ENCODE measurements at regions not wholly inside any gene's neighbourhood (a gene's known extent, or its start where the extent isn't known, plus 50 kb on each side); places are given as distances from the start of the nearest gene placed in this dataset.

DNA sequence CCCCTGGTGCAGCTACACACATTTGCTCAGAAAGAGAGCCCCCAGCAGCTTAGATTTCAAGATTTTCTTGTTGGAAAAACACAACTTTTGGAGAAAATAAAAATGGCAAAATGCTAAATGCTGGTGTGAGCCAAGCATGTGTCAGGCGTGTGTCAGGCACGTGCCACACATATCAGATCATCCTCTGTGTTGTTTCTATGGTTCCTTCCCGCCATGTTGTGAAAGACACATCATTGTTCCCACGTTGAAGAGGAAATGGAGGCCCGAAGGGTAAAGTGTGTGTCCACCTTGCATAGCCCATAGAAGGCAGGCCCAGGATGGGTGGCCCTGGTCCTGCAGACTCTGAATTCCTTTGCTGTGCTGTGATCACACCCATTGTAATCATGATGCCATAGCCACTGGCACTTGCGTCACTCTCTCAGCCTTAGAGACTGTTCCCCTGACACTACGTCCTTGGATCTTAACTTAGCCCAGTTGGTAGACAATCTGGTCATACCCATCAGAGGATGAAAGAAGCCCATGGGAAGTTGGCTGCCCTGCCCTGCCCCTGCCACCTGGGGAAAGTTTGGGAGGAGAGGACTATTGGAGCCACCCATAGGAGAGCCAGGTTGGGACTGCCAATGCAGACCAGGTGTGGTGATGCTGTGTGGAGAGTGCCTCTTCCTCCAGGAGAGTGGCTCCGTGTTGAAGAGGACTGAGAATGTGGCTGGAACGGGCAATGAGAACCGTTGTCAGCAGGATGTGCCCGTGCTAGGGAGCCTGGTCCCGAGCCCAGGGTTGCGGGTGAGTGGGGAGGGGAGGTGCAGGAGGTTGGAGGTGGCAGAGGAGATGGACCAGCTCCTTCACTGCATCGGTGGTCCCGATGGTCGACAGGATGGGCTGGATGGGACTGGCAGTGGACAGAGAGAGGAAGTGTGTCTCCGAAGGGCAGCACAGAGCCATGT lies 65.6 kb upstream of the IGFBP3 start:
- no peaks in the 10 kb centered on the region for H3K36me3 ChIP-seq (ENCODE audit: control insufficient read depth, insufficient read depth, low read length)
- no peaks in the 10 kb centered on the region for H3K27me3 ChIP-seq (ENCODE audit: control insufficient read depth, insufficient read depth, low read length)
- no peak for DNase-seq (ENCODE audit: low read depth)
- POLR2A ChIA-PET: no interaction called here
- CTCF ChIA-PET: interaction anchor here (1.2 to 3.5 kb wide), 3 partner anchors 8 to 64 kb away, joined by 3 to 15 read pairs (median 4); partner anchors contain the start of gene IGFBP3
- H3K4me3 ChIP-seq (ENCODE audit: low read depth, low read length): no peak overlapping the region
- TF ChIP-seq, protein P1, sequence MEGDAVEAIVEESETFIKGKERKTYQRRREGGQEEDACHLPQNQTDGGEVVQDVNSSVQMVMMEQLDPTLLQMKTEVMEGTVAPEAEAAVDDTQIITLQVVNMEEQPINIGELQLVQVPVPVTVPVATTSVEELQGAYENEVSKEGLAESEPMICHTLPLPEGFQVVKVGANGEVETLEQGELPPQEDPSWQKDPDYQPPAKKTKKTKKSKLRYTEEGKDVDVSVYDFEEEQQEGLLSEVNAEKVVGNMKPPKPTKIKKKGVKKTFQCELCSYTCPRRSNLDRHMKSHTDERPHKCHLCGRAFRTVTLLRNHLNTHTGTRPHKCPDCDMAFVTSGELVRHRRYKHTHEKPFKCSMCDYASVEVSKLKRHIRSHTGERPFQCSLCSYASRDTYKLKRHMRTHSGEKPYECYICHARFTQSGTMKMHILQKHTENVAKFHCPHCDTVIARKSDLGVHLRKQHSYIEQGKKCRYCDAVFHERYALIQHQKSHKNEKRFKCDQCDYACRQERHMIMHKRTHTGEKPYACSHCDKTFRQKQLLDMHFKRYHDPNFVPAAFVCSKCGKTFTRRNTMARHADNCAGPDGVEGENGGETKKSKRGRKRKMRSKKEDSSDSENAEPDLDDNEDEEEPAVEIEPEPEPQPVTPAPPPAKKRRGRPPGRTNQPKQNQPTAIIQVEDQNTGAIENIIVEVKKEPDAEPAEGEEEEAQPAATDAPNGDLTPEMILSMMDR (IDR thresholded peaks at IDR 0.05; ENCODE audit: insufficient read depth, low read depth, low read length): no peak

DNA sequence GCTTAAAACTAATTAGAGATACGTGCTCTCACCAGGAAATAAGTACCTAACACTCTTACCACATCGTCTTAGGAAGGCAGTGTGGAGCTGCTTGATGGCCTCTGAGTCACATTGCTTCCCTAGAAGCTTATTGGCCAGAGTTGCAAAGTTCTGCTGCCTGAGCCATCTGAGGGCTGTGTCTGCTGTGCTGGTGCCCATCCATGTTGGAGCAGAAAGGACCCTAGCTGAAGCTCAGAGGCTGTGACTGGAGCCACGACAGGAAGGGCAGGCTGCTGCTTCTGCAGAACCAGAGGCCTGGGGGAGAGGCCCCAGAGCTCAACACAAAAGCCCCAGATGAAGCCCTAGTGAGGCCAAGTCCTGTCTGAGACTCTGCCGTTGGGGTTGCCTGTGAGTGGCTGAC lies 64.8 kb upstream of the IGFBP3 start:
- no peak for DNase-seq (ENCODE audit: low read depth)
- ChIA-PET POLR2A (no interaction called here), CTCF (interaction anchor here (1.2 to 3.5 kb wide), 2 partner anchors 9 to 63 kb away, joined by 3 to 15 read pairs; partner anchors contain the start of gene IGFBP3)
- Histone ChIP-seq H3K4me3 (ENCODE audit: low read depth, low read length) (no peak overlapping the region), H3K27me3 (ENCODE audit: control insufficient read depth, insufficient read depth, low read length) (no peaks in the 10 kb centered on the region), H3K36me3 (ENCODE audit: control insufficient read depth, insufficient read depth, low read length) (no peaks in the 10 kb centered on the region)
- TF ChIP-seq, protein P1 (IDR thresholded peaks at IDR 0.05; ENCODE audit: insufficient read depth, low read depth, low read length): no peak

DNA sequence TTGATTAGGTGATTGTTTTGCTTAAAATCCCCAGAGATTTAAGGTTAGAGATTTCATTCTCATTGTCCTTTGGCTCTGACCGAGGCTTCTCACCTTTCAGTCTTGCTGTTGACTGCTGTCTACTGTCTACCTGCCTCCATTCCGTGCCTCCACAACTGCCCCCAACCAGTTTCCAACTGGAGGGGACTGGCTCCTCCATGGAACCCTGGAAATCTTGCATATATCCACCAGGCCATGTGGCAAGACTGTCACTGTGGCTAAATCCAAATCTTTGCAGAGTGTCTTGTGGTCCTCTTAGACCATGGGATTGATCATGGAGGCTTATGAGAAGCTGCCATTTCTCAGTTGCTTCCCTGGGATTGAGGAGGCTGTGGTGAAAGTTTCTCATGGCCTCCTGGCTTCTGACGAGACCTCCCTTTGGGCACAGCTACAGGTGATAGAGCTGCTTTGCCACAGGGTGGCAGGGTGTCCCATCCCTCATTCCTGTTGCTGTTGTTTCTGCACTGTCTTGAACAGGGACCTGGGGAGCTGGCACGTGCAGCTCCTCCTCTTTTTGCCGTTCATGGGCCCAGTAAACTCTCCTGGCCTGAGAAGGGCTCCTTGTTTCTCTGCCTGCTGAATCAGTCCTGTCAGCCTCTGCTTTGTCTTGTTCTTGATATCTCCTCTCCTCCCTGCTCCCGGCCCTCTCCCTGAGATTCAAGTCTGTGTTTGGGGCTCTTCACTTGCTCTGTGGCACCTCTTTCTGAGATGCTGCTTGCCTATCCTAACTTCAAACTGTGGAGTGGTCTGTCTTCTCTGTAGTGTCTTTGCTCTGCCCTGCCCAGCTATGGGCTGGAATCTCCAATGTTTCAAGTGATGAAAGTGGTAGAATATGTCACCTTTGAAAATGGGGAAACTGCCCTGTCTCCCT lies 63.6 kb upstream of the IGFBP3 start:
- Histone ChIP-seq H3K27me3 (ENCODE audit: control insufficient read depth, insufficient read depth, low read length) (no peaks in the 10 kb centered on the region), H3K36me3 (ENCODE audit: control insufficient read depth, insufficient read depth, low read length) (no peaks in the 10 kb centered on the region), H3K4me3 (ENCODE audit: low read depth, low read length) (no peak overlapping the region)
- TF ChIP-seq, protein P1 (IDR thresholded peaks at IDR 0.05; ENCODE audit: insufficient read depth, low read depth, low read length): no peak
- DNase-seq (ENCODE audit: low read depth): no peak
- POLR2A ChIA-PET: no interaction called here
- CTCF ChIA-PET: interaction anchor here (0.6 to 3.5 kb wide), 3 partner anchors 10 to 212 kb away, joined by 3 to 15 read pairs (median 4); partner anchors contain the start of gene IGFBP3

DNA sequence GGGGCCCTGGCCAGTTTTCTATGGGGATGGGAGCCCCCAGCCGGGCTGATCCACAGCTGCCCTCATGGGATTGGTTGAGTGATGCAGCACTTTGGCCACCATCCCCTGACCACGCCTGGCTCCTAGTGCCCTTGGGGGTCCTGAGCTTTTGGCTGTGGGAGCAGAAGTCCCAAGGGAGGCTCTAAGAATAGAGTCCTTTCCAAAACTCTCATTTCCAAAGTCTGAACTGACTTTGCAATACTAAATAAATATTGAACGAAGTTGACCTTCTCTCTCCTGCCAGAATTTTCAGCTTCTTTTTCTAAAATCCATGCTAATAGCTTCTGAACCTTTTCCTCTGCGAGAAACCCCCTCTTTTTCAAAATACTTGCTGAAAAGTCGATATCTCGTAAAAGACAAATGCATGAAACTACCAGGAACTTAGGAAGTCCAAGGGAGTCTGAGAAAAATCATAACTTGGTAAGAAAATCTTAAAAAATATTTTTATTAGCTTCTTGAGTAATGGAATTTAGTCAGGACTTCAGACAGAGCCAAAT lies 62.7 kb upstream of the IGFBP3 start:
- no peak for DNase-seq (ENCODE audit: low read depth)
- no peak overlapping the region for H3K4me3 ChIP-seq (ENCODE audit: low read depth, low read length)
- TF ChIP-seq, protein P1 (IDR thresholded peaks at IDR 0.05; ENCODE audit: insufficient read depth, low read depth, low read length): no peak
- H3K27me3 ChIP-seq (ENCODE audit: control insufficient read depth, insufficient read depth, low read length): no peaks in the 10 kb centered on the region
- ChIA-PET POLR2A (no interaction called here), CTCF (interaction anchor here (3.5 kb wide), 1 partner anchor 61 kb away, joined by 15 read pairs; the partner anchor contains the start of gene IGFBP3)
- H3K36me3 ChIP-seq (ENCODE audit: control insufficient read depth, insufficient read depth, low read length): no peaks in the 10 kb centered on the region
